ELF-1 (cell line): ENCODE measurements at regions not wholly inside any gene's neighbourhood (a gene's known extent, or its start where the extent isn't known, plus 50 kb on each side); places are given as distances from the start of the nearest gene placed in this dataset.

Source experiments
- DNase-seq: peaks from one replicate; pipeline ENCODE4 v3.0.0-alpha.2; 2016; ENCODE audit warnings: low read depth, low spot score

DNA sequence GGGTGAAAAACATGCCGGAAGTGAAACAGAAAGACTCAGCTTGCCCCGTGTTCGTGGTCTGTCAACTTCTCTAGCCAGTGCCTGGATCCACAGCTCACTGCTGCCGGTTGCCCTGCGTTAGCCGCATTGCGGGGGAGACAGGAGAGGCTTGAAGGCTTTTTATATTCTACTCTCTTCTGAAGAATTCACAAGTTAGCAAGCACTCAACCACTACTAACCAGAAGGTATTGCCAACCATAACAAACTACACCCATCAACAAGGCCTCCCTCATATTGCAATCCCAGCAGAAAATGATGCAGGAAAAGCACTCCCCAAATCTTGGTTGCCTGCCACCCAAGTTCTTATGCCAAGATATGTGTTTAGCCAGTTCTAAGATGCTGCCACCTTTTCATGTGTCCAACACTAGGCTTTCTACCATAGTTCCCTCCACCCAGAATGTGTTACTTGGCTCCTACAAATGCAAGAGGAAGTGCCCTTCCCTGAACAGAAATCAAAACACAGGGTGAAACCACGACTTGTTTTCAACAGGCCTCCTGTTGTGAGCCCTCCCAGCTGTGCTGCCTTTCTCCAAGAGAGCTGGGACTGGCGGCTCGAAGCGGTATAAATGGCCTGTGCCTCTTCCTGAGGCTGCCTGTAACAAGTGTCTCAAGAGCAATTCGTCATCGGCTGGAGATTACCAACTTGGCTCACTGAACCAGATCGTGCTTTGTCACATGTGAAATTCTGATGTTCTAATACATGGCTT lies 129.0 kb downstream of the SNX18 start:
- peak; percentile 65 for DNase-seq

DNA sequence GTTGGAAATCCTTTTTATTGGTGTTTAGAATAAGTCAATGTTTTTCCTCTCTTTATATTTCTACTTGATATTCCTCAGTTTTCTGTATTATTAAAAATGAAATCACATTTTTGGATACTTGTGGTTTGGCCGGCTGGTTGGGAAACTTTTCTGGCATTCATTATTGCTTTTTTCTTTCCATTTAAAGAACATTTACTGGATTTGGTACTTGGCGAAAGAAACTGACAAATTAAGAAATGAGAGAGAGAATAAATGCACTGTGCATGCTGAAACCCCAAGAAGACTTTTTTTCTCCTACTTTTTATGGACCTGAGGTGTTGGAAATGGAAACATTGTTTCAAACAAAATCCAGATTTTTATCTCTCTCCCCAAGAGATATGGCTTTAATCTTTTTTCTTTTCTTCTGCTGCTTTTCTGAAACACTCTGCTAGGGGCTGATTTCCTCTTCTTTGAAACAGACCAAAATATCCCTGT lies 128.4 kb downstream of the SNX18 start:
- no peak for DNase-seq

DNA sequence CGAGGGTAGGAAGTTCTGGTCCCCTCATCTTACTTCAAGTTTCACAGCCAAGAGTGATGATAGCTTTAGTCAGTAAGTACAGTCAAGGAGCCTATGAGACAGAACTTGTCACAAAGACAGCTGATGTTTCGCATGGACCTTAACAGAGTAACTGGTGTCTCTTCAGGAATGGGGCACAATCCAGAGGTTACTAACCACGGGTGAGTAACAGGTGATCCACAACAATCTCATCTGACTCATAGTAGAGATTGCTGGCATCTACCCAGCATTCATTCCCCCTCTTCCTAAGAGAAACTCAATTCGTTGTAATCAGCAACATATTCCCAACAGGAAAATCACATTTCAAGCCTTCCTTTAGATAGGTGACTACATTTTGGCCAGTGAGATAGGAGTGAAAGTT lies 126.7 kb downstream of the SNX18 start:
- no peak for DNase-seq

DNA sequence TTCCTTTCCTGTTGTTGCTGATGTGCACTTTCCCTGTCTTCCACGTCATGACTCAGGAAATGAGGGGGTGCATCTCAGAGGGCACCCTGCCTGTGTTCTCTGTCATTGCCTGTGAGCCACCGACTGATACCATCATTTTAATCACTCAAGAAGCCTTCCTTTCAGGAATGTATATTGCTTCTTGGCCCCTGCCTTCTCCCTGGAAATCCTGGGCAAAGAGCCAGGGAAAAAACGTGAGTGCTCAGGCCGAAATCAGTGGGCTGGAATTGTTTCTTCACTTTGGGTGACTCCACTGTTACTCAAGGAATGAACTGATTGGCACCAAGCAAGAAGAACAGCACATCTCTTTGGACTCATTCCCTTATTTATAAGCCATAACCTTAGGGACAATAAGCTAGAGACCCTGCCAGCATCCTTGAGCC lies 126.1 kb downstream of the SNX18 start:
- DNase-seq: no peak

DNA sequence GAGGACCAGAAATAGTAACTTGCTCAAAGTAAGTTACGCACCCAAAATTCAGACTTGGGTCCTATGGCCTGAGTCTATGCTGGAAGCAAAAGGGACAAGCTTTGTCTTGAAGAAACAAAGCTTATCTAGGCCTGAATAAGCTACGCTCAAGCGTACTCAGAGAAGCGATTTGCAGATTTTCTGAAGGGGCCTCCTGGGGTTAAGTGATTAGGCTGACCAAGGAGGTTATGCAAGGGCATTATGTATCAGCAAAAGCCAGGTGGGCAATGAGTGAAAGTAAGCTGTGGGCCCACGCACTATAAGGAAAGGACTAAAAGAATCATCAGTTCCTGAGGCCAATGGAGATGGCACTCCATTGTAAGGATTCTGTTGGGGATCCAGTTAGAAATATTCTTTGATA lies 122.1 kb downstream of the SNX18 start:
- DNase-seq: no peak

DNA sequence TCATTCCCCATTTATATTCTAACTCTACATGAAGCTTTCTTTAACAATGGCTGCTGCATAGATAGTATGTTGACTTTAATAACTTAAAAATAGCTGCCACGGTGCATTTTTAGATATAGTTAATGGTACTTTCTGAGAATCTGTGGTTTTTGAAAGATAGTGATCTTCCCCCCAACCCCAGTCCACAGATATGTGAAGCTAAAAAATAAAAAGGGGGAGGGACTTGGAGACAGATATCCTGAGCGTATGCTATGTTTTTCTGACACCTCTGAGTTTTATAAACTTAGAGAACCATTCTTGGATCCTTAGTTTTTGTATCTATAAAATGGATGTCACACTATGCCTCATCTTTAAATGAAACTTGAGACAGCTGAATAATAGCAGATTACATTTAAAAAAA lies 120.5 kb downstream of the SNX18 start:
- no peak for DNase-seq

DNA sequence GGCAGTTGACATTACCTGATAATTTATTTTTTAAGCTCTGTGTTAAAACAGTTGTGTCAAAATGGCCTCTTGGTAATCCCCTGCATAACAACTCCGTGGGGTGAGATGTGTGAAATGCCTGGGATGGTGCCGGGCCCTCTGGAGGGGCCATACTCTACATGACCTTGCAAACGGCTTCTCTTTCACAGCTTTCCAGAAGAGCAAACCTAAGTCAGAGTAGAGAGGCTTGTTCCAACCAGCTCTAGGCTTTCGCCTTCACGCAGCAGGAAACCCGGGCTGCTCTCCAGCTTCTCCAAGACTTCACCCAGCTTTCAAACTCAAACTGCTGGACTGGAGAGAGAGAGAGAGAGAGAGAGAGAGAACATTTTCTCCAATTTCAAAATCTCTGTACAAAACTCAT lies 120.1 kb downstream of the SNX18 start:
- DNase-seq: peak; percentile 12

DNA sequence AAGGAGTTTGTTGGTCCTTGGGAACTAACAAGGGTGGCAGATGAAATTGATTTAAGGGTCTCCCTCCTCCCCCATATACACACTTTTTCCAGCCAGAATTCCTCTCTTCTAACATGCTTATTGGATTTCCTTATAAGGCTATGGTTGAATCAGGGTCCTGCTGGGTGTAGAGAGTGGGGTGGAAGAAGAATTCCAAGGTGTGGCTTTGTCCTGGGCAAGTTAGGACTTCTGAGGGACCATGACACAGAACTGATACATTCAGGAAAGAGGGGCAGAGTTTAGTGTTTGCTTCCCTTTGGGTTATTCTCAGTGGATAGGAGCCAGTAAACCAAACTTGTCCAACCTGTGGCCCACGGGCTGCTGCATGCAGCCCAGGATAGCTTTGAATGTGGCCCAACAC lies 116.5 kb downstream of the SNX18 start:
- DNase-seq: no peak

DNA sequence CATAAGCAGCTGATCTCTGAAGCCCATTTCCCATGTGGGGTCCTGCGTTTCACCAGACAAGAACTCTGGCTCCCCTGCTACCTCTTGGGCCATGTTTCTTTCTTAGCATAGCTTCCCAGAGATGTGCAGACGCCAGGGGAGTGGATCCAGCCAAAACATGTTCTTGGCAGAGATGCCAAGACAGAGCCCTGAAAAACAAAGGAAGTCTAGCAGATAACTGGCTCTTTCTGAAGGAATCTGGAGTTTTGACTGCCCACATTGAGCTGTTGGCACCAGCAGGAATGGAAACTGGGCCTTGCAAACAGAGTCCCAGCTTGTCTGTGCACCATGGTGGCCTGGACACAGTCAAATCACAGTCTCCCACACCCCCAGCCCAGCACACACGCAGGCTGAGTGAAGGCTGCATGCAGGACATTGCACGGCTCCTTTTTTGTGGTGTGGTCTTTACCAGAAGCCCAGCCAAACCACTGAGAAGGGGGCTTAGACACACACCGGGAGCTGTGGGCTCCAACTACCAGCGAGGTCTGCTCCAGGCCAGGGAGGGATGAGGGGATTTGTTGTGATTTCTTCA lies 114.7 kb downstream of the SNX18 start:
- DNase-seq: no peak

DNA sequence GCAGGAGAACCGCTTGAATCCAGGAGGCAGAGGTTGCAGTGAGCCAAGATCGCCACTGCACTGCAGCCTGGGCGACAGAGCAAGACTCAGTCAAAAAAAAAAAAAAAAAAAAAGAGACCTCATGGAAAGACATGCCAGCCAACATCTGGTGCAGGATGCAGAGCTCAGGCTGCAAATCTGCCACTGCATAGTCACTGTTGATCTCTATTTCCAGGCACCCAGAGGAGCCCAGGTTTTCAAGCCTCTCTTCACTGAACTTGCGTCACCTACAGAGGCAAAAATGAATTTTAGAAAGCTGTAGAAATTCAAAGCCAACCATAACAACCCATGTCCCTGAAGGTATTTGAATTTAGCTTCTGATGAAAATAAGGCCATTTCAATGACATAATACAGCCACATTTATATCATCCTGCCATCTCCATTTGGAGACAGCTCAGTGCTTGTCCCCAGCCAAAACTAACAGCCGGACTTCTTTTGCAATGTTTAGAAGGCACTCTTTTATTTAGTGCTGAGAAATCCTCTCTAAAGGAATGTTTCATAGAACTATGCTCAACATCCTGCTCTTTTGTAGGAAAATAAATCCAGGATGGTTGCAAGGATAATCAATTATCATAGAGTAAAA lies 113.3 kb downstream of the SNX18 start:
- no peak for DNase-seq

DNA sequence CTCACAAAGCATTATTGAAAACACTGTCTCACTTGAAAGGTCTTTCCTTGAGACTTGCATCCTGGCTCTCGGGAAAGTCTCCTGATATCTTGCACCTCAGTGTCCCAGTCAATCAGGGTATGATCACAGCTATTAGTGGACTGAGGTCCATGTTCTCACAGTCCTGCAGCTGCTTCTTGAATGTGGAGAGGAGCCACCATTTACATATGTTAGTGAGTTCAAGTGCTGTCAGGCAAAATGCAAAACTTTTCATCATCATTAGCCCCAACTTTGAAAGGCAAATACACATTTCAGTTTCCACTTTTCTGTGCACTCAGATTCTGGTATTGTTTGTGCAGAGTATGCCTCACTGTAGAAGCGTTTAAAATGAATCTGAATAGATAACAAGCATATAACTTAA lies 111.6 kb downstream of the SNX18 start:
- no peak for DNase-seq

DNA sequence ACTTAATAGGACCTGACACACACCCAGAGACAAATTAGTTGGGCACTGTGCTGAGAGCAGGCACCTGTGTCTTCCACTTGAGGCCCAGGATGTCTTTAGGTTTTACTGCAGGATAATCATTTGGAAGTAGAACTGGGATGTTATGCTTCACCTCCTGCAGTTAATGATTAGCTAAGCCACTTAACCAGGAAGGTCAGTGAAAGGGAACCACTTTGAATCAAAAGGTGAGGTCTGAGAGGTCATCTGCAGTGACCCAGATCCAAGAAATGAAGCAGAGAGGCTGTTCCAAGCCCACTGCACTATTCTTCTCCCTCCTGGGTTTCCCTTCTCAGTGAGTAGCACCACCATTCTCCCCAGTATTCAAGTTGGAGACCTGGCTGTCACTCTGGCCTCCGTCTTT lies 110.5 kb downstream of the SNX18 start:
- no peak for DNase-seq

DNA sequence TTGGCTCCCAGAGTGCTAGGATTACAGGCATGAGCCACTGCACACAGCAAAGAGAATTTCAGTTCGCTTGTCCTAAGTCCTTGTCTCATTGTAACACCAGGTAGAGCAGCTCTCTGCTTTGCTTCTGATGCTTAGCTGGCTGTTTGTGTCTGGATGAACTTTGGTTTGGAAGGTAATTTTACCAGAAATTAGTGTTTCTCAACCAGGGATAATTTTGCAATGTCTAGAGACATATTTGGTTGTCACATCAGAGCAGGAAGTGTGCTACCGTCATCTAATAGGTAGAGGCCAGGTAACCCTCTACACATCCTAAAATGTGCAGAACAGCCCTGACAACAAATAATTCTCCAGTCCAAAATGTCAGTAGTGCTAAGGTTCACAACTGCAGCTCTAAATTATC lies 108.8 kb downstream of the SNX18 start:
- no peak for DNase-seq

DNA sequence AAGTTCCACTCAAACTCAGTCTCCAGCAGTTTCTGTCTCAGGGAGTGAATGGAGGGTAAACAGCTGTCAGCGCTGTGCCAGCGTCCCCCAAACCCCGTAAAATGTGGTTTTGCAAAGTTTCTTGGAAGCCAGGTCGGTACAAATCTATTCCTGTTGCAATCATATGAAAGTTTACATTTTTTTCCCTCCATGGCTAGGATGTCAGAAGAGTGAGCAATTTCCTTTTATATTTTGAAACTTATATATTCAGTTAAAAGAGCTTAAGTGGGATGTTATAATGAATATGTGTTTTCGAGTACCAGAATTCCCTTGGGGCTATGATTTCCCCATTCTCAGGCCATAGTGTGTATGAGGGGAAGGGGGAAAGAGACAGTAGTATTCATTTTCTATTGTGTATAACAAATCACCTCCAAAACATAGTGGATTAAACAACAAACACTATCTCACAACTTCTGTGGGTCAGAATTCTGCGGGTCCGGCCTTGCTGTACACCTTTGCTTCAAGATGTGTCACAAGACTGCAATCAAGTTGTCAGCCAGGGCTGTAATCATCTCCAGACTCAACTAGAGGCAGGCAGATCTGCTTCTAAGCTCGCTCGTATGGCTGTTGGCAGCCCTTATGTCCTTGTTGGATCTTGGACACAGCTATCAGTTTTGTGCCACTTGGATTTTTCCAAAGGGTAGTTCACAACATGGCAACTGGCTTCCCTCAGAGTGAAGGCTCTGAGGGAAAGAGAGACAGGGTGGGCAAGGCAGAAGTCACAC lies 107.4 kb downstream of the SNX18 start:
- no peak for DNase-seq

DNA sequence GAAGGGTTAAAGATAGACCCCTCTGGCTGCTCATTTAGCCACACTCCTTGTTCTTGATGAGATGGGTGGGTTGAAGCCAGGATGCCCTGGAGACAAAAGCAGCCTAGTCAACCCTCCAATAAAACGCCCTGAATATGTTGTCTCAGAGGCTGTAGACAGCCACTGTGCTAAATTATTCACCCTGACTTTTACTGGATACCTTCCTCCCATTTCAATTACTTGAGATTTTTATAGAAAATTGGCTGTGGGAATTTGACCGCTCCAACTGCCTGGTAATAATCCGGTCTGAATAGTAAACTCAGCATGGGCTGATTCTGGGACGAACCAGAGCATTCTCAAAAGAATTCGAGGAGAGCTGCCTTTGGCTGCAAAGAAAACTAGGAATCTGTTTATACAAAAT lies 104.2 kb downstream of the SNX18 start:
- DNase-seq: no peak

DNA sequence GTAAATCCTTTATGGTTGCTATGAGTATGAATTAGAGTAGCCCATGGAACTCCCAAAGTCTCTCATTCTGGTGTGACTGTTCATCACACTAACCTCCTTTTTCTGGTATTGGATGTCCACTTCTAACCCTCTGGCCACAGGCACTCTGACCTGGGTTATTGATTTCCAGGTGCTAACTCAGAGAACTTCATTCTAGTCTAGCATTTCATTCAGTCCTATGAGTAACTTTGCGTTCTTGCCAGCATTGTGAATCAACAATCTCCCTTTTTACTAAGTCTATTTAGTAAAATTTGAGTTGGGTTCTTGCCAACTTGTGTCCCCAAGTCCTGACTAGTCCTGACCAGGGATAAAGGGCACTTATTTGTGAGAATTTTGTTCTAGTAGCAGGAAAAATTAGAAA lies 103.5 kb downstream of the SNX18 start:
- DNase-seq: no peak

DNA sequence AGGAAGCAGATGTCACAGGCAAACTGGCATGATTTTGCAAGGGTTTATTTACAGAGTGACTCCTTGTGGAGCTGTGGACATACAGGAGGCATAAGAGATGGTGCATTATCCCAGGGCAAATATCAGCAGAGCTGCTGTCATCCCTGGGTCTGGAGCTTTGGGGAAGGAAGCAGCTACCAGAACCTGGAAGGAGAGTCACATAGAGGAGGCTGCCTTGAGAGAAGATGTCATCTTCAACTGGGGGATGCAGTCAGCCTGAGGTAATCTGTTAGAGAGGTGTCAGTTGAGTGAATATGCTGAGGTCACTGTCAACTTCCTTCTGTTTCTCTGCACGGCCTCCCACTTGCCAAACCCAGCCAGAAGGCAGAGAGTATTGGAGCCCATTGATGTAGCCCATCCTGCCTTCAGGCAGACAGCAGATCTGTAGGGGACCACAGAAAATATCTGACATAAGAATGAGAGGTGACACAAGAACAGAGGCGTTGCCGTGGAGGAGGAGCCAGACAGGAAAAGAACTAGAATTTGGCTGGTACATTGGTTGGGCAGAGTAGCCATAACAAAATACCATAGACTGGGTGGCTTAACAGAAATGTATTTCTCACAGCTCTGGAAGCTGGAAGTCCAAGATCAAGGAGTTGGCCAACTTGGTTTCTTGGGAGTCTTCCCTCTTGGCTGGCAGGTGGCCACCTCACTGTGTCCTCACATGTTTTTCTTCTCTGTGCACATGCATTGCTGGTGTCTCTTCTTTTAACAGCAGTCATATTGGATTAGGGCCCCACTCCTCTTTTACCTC lies 102.8 kb downstream of the SNX18 start:
- no peak for DNase-seq

DNA sequence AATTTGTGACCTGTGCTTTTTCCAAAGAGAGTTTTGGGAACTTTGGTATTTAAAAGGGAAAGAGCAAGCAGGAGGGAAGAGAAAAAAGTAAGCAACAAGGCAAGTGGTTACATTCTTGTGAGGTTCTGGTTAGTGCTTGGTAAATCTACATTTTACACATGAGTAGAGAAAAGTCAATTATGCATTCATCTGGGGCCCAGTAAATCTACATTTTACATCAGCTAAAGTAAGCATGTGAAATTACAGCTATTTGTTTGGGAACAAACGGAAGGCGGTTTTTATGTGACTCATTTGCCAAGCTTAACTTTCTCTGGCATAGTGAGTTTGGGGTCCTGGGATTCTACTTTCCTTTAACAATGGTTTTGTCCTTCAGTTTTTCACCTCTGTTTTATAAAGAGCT lies 102.2 kb downstream of the SNX18 start:
- DNase-seq: no peak

DNA sequence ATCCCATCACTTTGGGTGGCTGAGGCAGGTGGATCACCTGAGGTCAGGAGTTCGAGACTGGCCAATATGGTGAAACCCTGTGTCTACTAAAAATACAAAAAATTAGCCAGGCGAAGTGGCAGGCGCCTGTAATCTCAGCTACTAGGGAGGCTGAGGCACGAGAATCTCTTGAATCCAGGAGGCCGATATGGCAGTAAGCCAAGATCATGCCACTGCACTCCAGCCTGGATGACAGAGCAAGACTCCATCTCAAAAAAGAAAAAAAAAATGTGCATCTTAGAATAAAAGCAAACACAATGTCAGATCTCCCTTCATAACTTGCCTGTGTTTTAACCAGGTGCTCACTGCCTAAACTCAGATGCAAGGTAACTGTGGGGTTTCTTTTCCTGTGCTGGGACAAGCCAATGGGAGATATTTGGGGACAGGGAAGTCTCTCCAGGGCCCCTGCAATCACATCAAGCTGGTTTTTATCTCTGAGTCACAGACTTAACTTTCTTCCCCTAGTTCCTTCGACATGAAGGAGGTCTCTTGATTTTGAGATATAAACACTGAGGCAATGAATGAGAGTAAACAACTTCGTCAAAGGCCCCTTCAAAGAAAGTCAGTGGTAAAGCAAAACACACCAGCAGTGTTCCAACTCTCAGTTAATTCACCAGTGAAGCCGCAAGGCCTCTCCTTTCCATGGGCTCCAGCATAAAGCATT lies 99.1 kb downstream of the SNX18 start:
- no peak for DNase-seq

DNA sequence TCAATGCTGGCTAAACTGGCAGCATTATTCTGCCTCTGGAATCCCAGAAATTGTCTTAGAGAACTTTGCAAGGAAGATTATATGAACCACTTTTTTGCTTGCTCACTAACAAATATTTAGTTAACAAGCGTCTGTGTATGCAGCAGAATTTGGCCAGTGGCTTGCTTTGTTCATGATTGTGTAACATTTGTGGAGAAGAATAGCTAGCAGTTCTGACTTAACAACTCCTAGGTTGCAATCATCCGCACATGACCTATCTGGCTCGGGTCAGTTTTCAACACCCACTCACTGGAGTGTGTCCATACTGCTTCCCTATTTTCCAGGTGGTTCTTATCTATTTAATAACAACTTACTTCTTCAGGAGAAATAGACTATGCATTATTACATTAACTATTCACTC lies 98.5 kb downstream of the SNX18 start:
- DNase-seq: no peak

DNA sequence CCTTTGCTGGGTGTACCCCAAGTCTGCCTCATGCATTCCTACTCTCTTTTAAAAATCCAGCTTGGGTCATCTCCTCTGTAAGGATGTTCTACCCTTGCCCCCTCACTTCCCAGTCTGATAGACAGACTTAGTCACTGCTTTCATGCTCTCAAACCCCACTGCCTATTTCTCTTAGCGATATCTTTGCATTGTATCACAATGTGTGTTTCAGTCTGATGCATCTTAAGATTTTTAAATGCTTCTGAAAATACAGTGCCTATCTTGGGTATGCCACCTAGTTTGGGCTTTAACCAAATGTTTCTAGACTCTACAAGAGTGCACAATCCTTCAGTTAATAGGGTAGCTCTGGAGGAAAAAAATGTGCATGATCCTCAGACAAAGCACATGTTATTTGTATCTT lies 97.8 kb downstream of the SNX18 start:
- no peak for DNase-seq
